Hippocampal formation (tissue), 2 donors: ENCODE measurements at regions not wholly inside any gene's neighbourhood (a gene's known extent, or its start where the extent isn't known, plus 50 kb on each side); places are given as distances from the start of the nearest gene placed in this dataset.
"Not testable (repeated sequence)": the region's sequence is repeated elsewhere in the genome, so short reads cannot be mapped to it uniquely, and the experiment has no call there.

Source experiments
- DNase-seq, 2 donors: peaks; one replicate each; lab custom pipeline; 2025; lab: John Stamatoyannopoulos, UW

DNA sequence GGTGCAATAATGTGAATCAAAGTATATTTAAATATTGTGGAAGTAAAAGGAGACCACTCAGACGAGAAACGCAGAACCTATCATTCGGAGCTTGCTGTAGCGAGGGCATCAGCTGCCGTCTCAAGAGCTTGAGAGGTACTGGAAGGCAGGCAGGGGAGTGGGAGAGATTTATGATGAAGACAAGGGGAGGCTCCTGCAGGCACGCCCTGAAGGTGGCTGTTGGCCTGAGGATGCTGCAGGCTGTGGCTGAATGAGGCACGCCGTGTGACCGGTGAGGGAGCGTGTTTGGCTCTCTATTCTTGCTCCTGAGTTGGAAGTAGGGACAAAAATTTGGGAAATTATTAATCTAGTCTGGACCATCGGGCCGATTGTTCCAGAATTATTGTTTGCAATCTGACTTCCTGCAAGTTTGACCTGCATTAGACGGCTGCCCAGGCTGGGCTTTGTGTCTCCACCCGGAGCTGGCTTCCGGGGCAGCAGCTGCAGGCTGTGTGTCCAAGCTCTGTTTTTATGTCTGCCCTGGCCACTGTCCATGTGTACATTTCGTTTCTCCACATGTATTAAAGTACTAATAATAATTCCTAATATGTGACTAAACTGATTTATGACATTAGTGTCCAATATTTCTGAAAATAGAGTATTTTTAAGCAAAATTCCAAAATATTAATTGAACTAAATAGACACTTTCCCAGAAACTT lies 91.1 kb upstream of the ANKRD10 start:
- no peak for DNase-seq

DNA sequence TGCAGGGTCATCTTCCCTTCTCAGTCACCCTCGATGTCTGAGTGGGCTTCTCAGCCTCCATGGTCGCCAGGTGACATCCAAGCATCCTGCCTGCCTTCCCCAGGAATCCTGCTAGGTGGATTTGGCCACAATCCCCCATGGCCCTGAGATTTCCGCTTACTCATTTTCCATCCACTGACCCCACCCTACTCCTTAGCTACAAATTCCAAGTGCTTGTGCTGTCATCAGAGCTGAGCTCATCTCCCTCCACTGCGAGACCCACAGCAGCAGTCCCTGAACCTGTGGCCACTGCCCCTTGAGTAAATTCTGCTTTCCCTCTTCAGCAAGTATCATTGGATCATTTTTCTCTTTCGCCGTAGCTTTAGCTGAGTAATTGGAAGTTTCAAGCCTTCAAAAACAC lies 90.5 kb upstream of the ANKRD10 start:
- no peak for DNase-seq

DNA sequence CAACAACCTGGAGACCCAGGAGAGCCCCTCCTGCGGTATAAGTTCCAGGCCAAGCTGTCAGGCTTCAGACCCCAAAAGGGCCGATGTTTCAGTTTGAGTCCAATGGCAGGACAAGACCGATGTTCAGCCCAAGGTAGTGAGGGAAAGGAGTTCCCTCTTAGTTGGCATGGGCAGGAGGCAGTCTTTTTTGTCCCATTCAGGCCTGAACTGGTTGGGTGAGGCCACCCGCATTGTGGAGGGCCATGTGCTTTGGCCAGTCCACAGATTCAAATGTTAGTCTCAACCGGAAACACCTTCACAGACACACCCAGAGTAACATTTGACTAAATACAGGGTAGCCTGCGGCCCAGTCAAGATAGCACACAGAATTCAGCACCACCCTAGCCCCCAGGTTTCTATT lies 89.6 kb upstream of the ANKRD10 start:
- DNase-seq: no peak

DNA sequence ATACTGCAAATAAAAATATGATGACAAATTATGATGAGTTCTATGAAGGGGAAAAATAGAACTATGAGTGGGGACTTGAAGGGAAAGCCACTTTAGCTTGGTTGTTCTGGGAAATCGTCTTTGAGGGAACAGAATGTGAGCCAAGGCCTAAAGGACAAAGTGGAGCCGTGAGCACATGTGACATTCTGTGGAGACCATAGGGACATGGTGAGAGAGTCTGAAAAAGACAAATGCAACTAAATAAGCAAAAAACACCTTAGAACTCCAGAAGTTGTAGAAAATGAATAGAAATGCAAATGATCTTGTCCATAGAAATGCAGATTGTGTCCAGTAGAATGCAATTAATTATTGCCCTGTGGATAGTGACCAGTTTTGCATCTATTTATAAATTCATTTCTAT lies 86.8 kb upstream of the ANKRD10 start:
- no peak for DNase-seq

DNA sequence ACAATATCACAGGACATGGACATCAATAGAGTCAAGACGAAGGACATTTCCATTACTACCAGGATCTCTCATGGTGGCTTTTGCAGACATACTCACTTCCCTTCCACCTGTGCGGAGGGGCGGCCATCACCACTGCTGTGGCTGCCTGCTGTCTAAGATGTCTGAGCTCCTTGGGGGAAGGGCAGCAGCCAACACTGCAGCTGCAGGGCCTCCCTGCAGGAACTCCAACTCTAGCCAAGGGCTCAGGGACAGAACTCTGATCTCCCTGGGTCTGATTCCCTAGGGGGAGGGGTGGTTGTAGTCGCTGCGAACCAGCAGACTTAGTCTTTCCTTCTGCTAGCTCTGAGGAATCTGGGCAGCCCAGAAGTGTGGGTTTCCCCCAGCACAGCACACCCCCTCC lies 78.9 kb upstream of the ANKRD10 start:
- DNase-seq: no peak

DNA sequence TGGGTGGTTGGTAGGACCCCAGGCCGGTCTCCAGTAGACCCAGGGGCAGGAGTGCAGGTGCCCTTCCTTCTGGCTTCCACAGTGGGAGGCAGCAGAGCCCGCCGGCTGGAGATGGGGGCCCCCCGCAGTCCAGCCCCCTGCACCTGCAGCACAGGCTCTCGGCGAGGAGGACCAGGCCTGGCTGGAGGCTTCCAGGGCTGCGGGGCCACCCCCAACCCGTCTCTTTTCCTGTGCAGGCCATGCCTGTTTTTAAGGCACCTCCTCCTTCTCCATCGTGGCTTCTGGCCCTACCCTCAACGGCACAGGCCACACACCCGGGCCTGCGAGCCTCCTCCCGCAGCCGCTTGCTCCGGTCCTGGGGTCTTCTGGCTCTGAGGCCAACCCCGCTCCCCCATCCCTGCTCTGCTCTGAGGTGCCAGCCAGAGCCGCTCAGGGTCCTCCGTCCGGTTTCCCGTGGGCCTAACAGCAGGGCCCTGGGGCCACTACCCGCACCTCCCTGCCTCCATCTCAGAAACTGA lies 77.2 kb upstream of the ANKRD10 start:
- DNase-seq: no peak

DNA sequence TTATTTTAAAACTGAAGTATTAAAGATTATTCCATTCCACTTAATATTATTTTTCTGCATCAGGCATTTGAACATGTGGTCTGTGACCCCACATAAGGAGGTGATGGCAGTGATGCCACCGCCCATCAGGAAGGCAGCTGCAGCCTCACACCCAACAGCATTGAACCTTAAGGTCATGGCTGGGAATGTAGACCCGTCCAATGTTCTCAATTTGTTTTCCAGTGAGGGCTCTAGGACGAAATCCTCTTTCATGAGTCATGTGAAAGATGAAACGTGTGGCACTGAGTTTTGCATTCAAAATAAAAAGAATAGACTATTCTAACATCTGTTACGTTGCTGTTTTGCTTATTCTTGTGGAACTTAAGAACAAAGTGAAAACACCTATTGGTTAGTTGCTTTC lies 74.5 kb upstream of the ANKRD10 start:
- DNase-seq: no peak

DNA sequence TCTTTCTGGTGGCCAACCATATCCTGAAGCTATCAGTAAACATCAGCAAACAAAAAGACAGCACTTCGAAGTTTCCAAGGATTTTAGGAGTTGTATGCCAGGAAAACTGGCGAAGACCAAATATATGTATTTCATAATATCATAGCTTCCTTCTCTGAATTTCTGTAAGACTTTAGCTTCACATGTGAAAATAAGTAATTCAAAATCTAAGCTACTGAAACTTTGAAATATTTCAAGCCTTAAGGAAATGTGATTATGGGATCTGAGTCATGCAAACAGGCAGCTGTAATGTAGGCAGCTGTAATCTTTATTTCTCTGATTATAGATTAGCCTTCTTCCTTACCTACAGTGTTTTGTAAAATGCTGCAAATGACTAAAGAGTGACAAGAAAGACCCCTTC lies 70.7 kb upstream of the ANKRD10 start:
- no peak for DNase-seq

DNA sequence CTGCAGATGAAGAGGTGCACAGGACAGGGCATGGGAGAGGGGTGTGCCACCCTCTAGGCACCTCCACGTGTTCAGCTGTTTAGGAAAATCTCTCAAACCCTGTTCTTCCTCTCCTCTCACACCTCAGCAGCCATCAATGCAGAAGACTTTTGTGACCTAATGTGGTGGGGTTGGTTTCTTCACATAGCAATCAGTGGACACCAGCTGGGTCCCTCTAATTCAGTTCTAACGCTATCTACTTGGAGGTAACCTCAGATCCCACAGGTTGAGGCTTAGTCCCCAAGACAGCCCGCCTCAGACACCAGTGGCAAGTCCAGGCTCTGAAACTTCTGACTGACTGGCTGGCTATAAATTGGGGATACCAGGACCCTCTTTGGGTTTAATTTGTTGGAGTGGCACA lies 69.9 kb upstream of the ANKRD10 start:
- no peak for DNase-seq

DNA sequence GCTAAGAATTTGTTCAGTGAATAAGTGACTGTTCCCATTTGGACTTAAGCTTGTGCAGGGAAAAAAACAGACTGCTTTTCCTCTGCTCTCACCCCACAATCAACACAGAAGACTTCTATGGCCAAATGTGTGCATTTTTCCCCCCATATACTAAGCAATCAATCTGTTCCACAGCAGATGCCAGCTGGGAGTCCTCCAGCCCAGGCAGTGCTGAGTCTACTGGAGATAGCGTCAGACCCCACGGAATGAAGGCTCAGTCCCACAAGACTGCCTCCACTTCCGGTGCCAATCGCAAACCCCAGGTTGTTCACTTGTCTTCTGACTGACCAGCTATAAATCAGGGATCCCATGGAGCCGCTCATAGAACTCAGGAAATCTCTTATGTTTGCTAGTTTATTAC lies 69.5 kb upstream of the ANKRD10 start:
- DNase-seq: no peak

DNA sequence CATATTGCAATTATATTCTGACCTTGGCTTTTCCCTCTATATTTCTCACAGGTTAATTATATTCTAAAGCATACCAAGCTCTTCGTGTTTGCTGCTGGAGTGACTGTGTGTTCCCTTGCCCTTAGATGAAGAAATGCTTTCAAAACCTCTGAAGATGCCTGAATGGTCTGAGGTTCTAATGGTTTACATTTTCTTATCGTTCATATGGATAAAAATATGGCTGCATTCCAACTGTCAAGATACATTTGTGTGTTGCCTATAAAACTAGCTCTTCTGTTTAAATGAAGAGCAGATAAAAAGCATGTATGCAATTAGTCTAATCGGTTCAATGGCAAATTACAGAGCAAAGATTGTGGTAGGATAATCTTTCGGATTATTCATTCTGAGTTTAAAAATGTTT lies 68.4 kb upstream of the ANKRD10 start:
- no peak for DNase-seq

DNA sequence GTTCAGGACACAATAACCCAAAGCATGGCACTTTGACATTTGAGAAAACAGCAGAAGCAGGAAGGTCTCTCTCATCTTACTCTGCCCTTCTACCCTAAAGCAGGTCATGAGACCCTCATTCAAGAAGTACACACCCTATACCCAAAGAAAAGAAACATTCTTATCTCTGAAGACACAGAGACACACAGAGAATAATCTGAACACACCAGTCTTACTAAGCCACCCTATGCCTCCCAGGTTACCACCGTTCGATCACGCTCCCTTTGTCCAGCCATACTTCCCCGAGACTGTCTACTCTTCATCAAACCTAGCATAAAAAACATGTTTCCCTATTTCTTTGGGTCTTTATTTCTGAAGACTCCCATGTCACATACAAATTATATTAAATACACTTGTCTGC lies 66.5 kb upstream of the ANKRD10 start:
- no peak for DNase-seq

DNA sequence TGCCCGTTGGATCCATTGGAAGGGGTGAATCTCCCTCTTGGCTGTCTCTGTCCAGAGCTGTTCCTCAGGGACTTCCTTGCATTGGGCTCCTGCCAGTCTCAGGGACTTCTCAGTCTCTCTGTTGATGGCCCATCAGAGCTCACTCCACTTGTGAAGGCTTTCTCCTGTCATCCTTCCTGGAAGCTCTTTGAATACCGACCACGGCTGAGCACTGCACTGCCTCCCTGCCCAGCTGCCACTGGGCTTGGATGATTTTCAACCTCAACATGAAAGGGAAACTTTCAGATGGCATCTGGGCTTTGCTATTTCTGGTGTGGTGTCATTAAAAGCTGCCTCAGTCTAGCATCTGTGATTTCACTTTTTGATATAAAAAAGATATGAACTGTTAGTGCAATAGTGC lies 66.1 kb upstream of the ANKRD10 start:
- DNase-seq: no peak

DNA sequence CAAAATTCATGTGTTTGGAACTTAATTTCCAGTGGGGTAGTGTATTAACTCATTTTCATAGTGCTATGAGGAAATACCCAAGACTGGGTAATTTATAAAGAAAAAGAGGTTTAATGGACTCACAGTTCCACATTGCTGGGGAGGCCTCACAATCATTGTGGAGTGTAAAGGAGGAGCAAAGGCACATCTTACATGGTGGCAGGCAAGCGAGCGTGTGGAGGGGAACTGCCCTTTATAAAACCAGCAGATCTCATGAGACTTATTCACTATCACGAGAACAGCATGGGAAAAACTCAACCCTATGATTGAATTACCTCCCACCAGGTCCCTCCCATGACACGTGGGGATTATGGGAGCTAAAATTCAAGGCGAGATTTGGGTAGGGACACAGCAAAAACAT lies 64.3 kb upstream of the ANKRD10 start:
- not testable (repeated sequence) for DNase-seq

DNA sequence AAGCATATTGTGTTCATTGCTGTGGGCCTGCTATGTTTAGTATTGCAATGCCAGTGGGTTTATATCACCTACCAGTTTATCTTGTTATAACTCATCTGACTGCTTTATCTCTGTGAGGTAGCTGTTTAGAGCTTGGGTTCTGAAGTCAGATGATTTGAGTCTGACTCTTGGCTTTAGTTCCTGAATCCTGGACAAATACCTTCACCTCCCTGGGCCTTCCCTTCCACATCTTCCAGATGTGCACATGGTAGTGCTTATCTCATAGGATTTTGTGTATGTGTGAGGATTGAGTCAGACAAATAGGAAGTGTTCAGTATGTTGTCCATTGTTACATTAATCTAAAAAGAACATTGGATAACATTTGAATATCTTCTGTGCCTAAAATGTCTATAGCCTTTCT lies 63.5 kb upstream of the ANKRD10 start:
- no peak for DNase-seq

DNA sequence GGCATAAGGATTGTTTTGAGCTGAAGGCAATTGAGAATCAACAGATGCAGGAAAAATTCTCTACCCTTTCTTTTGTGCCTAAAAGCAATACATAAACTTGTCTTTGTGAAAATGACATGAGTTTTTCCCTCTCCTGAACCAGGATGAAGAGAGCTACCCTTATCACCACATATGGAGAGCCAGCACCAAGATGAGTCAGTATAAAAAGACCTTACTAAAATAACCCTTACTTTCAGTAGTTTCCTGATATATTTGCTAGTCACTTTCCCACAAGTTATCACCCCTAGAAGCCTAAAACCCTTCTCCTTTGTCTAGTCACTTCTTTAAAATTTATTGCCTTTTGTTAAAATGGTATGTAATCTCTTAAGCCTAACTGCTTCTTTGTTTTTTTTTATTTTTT lies 61.9 kb upstream of the ANKRD10 start:
- DNase-seq: no peak

DNA sequence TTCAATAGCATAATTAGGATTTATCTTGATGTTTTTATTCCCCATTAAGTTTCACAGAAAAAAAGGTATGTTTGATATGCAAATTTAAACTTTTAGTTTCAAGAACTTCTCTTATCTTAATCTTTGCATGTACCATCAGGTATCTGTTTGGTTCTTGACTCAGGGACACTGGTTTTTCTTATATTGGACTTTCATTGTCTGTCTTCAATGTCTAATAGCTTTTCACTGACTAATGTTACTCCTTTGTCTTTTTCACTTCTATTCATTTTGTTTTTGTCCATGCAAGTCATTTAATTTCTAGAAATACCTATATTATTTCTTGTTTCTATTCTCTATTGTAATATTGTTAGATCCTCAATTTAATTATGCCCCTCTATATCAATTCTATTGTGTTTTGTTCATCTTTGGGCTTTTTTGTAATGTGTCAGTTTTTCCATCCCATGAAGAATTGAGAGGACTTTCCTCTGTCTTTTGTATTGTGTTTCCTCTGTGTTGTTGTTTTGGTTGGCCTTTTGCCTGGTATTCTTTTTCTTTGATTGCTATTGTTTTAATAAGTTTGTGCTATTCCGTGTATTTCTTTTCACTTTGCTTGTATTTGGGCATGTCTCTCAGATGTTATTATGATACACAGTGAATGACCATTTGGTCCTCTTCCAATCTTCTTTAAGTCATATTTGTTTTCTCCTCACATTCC lies 58.3 kb upstream of the ANKRD10 start:
- no peak for DNase-seq

DNA sequence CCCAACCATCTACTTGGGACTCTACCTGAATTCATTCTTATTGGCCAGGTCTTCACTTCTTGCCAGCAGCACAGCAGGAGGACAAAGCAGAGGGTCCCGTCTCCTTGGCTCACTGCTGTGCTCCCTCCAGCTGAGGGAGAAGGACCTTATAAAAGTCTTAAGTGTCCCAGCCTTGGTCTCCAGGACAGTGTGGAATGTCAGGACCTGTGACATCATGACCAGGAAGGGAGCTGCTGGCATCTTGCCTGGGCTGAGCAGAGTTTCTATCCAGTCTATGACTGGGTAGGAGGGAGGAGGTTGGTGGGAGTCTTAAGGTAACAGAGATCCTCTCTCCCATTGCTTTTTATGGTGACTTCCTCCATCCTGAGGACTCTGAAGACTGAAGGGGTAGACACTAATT lies 56.6 kb upstream of the ANKRD10 start:
- DNase-seq: no peak

DNA sequence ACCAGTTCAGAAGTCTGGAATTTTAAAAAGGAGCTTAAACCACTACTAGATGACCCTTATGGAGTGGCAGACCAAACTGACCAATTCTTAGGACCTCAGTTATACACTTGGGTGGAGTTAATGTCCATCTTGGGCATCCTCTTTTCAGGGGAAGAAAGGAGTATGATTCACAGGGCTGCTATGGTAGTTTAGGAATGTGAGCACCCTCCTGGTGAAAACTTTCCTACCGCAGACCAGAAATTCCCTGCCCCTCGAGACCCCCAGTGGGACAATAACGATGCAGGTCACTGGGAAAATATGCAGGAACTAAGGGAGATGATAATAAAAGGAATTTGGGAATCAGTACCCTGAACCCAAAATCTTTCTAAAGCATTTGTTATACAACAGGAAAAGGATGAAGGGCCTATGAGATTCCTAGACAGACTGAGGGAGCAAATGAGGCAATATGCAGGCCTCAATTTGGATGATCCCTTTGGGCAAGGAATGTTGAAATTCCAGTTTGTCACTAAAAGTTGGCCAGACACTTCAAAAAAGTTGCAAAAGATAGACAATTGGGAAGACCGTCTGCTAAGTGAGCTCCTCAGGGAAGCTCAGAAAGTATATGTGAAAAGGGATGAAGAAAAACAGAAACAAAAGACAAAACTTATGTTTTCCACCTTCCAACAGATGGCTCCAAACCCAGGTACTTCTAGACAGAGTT lies 52.4 kb upstream of the ANKRD10 start:
- not testable (repeated sequence) for DNase-seq

DNA sequence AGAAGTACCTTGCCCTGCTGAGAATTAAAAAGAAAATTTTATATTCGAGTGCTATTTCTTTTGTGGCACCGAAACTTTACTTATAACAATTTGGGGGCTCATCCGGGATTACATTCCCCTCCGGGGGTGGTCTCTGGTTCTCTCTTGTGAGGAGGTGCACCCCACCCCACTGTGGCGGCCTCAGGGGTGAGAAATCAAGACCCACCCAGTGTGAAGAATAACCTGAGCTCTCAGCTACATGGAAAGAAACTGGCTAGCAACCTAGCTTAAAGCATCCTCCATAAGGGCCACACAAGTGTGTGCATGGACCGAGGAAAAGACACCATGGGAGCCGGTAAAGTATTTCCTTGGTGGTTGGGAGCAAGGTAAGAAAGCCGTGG lies 50.9 kb upstream of the ANKRD10 start:
- DNase-seq: no peak

DNA sequence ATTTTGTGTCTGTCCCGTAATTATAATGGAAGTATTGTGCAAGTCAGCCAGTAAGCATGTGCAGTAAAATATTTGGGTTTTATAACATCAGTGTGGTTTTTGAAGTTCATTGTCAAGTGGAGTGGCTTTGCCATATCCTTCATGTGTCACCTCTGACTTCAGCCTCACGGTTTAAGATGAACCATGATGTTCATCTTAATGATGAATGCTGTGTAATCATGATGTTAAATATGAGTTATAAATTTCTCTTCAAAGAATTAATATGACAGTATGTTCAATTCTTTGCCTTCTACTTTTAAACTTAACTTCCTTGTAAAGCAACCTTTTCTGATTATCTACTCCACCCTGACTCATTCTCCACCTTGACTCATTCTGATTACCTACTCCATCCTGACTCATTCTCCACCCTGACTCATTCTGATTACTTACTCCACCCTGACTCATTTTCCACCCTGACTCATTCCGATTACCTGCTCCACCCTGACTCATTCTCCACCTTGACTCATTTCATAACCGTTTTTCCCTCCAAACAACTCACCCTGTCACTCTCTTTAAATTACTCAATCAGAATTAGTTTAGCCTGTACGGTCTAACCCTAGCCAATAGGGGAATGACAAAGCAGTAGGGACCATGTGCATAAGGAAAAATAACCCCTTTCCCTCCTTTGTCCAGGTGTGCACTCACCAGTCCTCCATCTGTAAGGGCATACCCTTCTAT lies 50.3 kb upstream of the ANKRD10 start:
- DNase-seq: no peak
